Tibial nerve (tissue), 4 donors: ENCODE measurements at regions not wholly inside any gene's neighbourhood (a gene's known extent, or its start where the extent isn't known, plus 50 kb on each side); places are given as distances from the start of the nearest gene placed in this dataset.

Experiments used
- DNase-seq, 2 donors: peaks; one replicate each; pipeline ENCODE4 v3.0.0-alpha.2; 2019; ENCODE audit warnings: low spot score in 2 of 2
- H3K27ac ChIP-seq, 4 donors: fragments of 200-600 bp; sonication (generic) in 3 of 4; one replicate each; pipeline ENCODE4 v1.5.1; 2017 to 2019; ENCODE audit warnings: mild to moderate bottlenecking in 1 of 4
- H3K27me3 ChIP-seq, 2 donors: fragments of 200-600 bp; sonication (generic) in 1 of 2; one replicate each; pipeline versions ENCODE4 v1.5.1 to v1.6.0; 2017 to 2019
- H3K36me3 ChIP-seq, 3 donors: fragments of 200-600 bp; sonication (generic); one replicate each; pipeline ENCODE4 v1.5.1; 2018 to 2019
- H3K4me1 ChIP-seq, 4 donors: fragments of 200-600 bp; sonication (generic) in 3 of 4; one replicate each; pipeline ENCODE4 v1.5.1; 2017 to 2019
- H3K4me3 ChIP-seq, 4 donors: fragments of 200-600 bp; sonication (generic) in 3 of 4; one replicate each; pipeline ENCODE4 v1.5.1; 2017 to 2019; ENCODE audit warnings: mild to moderate bottlenecking in 1 of 4, moderate library complexity in 1 of 4
- H3K9me3 ChIP-seq, 4 donors: fragments of 200-600 bp; sonication (generic) in 3 of 4; one replicate each; pipeline ENCODE4 v1.5.1; 2017 to 2019
- CTCF ChIP-seq, 5 experiments: fragments of 200-600 bp in 3 of 5; fragments of 450-650 bp in 2 of 5; sonication (generic) in 3 of 5; IDR thresholded peaks; one replicate each; pipeline ENCODE4 v1.5.1; 2016 to 2019; ENCODE audit warnings: antibody characterized with exemption in 5 of 5, mild to moderate bottlenecking in 3 of 5, moderate library complexity in 2 of 5
- EP300 ChIP-seq, 2 donors: sonication (generic); formaldehyde crosslinking; IDR thresholded peaks; one replicate each; pipeline ENCODE4 v1.6.1; 2017; ENCODE audit warnings: antibody characterized with exemption in 2 of 2, mild to moderate bottlenecking in 1 of 2
- POLR2A ChIP-seq, 2 donors: fragments of 450-650 bp; IDR thresholded peaks; one replicate each; pipeline ENCODE4 v1.6.1; 2017; ENCODE audit warnings: antibody characterized with exemption in 2 of 2, mild to moderate bottlenecking in 2 of 2, moderate library complexity in 2 of 2
- WGBS, 2 donors: methylation state at CpG; one replicate each; pipeline ENCODE4 v1.1.5; 2018; 5-methylcytosine and 5-hydroxymethylcytosine counted together

- Histone ChIP-seq H3K4me1 (no peaks in the 10 kb centered on the region), H3K27me3 (no peaks in the 10 kb centered on the region), H3K27ac (no peak overlapping the region), H3K4me3 (no peak overlapping the region), H3K9me3 (no peaks in the 10 kb centered on the region), H3K36me3 (no peaks in the 10 kb centered on the region)
- TF ChIP-seq POLR2A (IDR thresholded peaks at IDR 0.05) = no peak
- TF ChIP-seq CTCF (IDR thresholded peaks at IDR 0.05) = no peak
- WGBS, 2 donors = 79 to 80% methylated on average over 2 of the region's 2 CpGs
- no peak for DNase-seq
Measured at GRCh38 chr3:55283441-55283925, 203.6 kb downstream of the WNT5A start.

- Histone ChIP-seq H3K4me1 (no peaks in the 10 kb centered on the region), H3K27me3 (no peaks in the 10 kb centered on the region), H3K27ac (no peak overlapping the region), H3K36me3 (no peaks in the 10 kb centered on the region), H3K4me3 (no peak overlapping the region), H3K9me3 (no peaks in the 10 kb centered on the region)
- WGBS, 2 donors = 84 to 91% methylated on average over 4 of the region's 4 CpGs
- DNase-seq = no peak
- TF ChIP-seq EP300 (IDR thresholded peaks at IDR 0.05) (no peak), CTCF (IDR thresholded peaks at IDR 0.05) (no peak), POLR2A (IDR thresholded peaks at IDR 0.05) (no peak)
Measured at GRCh38 chr3:55282994-55283393, 204.1 kb downstream of the WNT5A start.

GRCh38 chr3:55272031-55272645, 215.0 kb downstream of the WNT5A start:
- DNase-seq = no peak
- TF ChIP-seq EP300 (IDR thresholded peaks at IDR 0.05) (no peak), POLR2A (IDR thresholded peaks at IDR 0.05) (no peak), CTCF (IDR thresholded peaks at IDR 0.05) (no peak)
- Histone ChIP-seq H3K9me3 (no peaks in the 10 kb centered on the region), H3K27ac (no peak overlapping the region), H3K27me3 (no peaks in the 10 kb centered on the region), H3K4me3 (no peak overlapping the region), H3K36me3 (no peaks in the 10 kb centered on the region), H3K4me1 (no peaks in the 10 kb centered on the region)
- 81 to 82% methylated on average over 2 of the region's 2 CpGs for whole genome bisulfite sequencing, 2 donors

- DNase-seq = no peak
- Histone ChIP-seq H3K9me3 (no peaks in the 10 kb centered on the region), H3K27ac (no peak overlapping the region), H3K36me3 (no peaks in the 10 kb centered on the region), H3K4me1 (no peaks in the 10 kb centered on the region), H3K4me3 (no peak overlapping the region), H3K27me3 (no peaks in the 10 kb centered on the region)
- WGBS, 2 donors = 49 to 52% methylated on average over 4 of the region's 4 CpGs
- TF ChIP-seq CTCF (IDR thresholded peaks at IDR 0.05) (no peak), POLR2A (IDR thresholded peaks at IDR 0.05) (no peak), EP300 (IDR thresholded peaks at IDR 0.05) (no peak)
Measured at GRCh38 chr3:55271549-55271948, 215.6 kb downstream of the WNT5A start.

GRCh38 chr3:55270976-55271375, 216.1 kb downstream of the WNT5A start:
- WGBS, 2 donors = 42 to 49% methylated on average over 3 of the region's 3 CpGs
- Histone ChIP-seq H3K9me3 (no peaks in the 10 kb centered on the region), H3K27ac (no peak overlapping the region), H3K27me3 (no peaks in the 10 kb centered on the region), H3K36me3 (no peaks in the 10 kb centered on the region), H3K4me3 (no peak overlapping the region), H3K4me1 (no peaks in the 10 kb centered on the region)
- no peak for DNase-seq
- TF ChIP-seq EP300 (IDR thresholded peaks at IDR 0.05) (no peak), POLR2A (IDR thresholded peaks at IDR 0.05) (no peak), CTCF (IDR thresholded peaks at IDR 0.05) (no peak)
